C4-2B (cell line): ENCODE measurements at regions not wholly inside any gene's neighbourhood (a gene's known extent, or its start where the extent isn't known, plus 50 kb on each side); places are given as distances from the start of the nearest gene placed in this dataset.

Experiments
- ZFX ChIP-seq: fragments of 450-650 bp; IDR thresholded peaks from 2 replicates; pipeline ENCODE4 v1.6.1; 2017
- TF ChIP-seq, protein P1 (sequence below): fragments of 450-650 bp; conservative IDR thresholded peaks from 2 replicates; pipeline ENCODE4 v1.5.1; 2017; ENCODE audit warnings: mild to moderate bottlenecking

DNA sequence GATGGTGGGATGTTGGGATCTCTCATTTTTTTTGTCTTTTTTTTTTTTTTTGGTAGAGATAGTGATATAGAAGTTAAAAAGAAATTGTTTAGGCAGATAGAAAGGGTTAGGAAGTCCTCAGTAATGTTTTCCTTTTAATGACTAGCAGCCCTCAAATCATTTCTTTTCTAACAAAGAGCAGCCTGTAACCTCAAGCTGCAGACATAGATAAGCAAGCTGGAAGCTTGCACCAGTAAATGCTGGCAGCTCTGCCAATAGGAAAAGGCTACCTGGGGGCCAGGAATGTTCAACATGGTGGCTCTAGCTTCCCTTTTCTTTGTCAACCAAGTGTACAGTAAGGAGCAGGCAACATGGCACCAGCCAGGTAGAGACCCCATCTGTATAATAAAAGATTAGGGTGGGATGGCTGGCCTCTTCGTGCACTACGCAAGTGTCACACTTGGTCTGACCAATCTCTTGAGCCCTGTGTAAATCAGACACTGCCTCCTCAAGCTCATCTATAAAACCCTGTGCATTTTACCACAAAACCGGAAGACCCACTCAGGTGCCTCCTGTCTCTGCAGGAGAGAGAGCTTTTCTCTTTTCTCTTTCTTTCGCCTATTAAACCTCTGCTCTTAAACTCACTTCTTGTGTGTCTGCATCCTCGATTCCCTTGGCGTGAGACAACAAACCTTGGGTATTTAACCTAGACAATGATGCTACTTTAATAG is 212.9 kb downstream of the SNX10 start:
- TF ChIP-seq, protein P1, sequence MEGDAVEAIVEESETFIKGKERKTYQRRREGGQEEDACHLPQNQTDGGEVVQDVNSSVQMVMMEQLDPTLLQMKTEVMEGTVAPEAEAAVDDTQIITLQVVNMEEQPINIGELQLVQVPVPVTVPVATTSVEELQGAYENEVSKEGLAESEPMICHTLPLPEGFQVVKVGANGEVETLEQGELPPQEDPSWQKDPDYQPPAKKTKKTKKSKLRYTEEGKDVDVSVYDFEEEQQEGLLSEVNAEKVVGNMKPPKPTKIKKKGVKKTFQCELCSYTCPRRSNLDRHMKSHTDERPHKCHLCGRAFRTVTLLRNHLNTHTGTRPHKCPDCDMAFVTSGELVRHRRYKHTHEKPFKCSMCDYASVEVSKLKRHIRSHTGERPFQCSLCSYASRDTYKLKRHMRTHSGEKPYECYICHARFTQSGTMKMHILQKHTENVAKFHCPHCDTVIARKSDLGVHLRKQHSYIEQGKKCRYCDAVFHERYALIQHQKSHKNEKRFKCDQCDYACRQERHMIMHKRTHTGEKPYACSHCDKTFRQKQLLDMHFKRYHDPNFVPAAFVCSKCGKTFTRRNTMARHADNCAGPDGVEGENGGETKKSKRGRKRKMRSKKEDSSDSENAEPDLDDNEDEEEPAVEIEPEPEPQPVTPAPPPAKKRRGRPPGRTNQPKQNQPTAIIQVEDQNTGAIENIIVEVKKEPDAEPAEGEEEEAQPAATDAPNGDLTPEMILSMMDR = no peak
- no peak for TF ChIP-seq ZFX
